Tibial nerve (tissue), 3 donors: ENCODE measurements at regions not wholly inside any gene's neighbourhood (a gene's known extent, or its start where the extent isn't known, plus 50 kb on each side); places are given as distances from the start of the nearest gene placed in this dataset.

ENCODE experiments used
- EP300 ChIP-seq, 2 donors: sonication (generic); formaldehyde crosslinking; IDR thresholded peaks; one replicate each; pipeline ENCODE4 v1.6.1; 2017; ENCODE audit warnings: antibody characterized with exemption in 2 of 2, mild to moderate bottlenecking in 1 of 2
- POLR2A ChIP-seq, 2 donors: fragments of 450-650 bp; IDR thresholded peaks; one replicate each; pipeline ENCODE4 v1.6.1; 2017; ENCODE audit warnings: antibody characterized with exemption in 2 of 2, mild to moderate bottlenecking in 2 of 2, moderate library complexity in 2 of 2

DNA sequence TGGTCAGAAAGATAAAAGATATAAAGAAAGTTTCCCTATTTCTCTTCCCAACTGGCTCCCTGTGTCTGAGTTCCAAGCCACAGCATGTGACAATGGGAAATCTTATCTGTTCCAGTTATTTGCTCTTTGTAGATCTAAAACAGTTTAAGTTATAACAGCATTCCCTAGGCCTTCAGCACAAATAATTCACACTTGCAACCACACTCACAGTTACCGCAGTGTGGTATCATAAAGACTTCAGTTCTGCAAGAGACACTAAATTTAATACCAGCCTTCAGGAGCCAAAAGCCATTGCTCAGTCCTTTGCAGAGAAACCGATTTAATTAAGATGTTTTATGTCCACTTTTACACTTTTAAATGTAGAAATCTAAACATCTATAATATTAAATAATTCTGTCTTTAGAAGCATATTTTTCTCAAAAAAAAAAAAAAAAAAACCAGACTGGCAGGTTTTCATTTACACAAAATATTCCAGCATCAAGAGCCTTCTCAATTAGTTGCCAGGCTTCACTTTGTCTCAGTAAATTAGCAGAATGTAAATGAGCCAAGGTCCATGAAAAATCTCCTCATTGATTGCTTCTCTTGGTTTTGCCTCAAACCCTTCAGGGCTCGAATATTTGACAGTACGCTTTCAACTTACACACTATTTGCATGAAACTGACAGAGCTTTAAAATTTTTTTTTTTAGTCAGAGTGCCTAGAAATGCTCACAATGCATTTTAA lies 300.0 kb upstream of the DDI1 start:
- TF ChIP-seq POLR2A (IDR thresholded peaks at IDR 0.05): no peak
- no peak for TF ChIP-seq EP300 (IDR thresholded peaks at IDR 0.05)
